Neural progenitor cell (in vitro differentiated cells): ENCODE measurements at regions not wholly inside any gene's neighbourhood (a gene's known extent, or its start where the extent isn't known, plus 50 kb on each side); places are given as distances from the start of the nearest gene placed in this dataset.
A peak's percentile ranks its signal among the peaks of the same experiment; 100 is the strongest.

Source experiments
- DNase-seq: peaks from one replicate; pipeline ENCODE4 v3.0.0-alpha.2; 2016; ENCODE audit warnings: low spot score
- H2AFZ ChIP-seq: fragments of 200-600 bp; sonication (generic); replicated peaks from 2 replicates; pipeline ENCODE4 v1.6.1; 2016; ENCODE audit warnings: antibody characterized with exemption
- H3F3A ChIP-seq: fragments of 200-600 bp; sonication (generic); 2 replicates; pipeline ENCODE4 v1.6.1; 2016; ENCODE audit warnings: antibody characterized with exemption, low read depth
- H3K27ac ChIP-seq: fragments of 200-600 bp; sonication (generic); 2 replicates; pipeline ENCODE4 v1.5.1; 2016; ENCODE audit warnings: mild to moderate bottlenecking
- H3K27me3 ChIP-seq: fragments of 200-600 bp; sonication (generic); 2 replicates; pipeline ENCODE4 v1.6.1; 2016; ENCODE audit warnings: mild to moderate bottlenecking, moderate library complexity
- H3K36me3 ChIP-seq: fragments of 200-600 bp; sonication (generic); 2 replicates; pipeline ENCODE4 v1.5.1; 2016
- H3K4me1 ChIP-seq: fragments of 200-600 bp; sonication (generic); 2 replicates; pipeline ENCODE4 v1.6.1; 2016; ENCODE audit warnings: mixed run types
- H3K4me2 ChIP-seq: fragments of 200-600 bp; sonication (generic); 2 replicates; pipeline ENCODE4 v1.6.1; 2016
- H3K4me3 ChIP-seq: fragments of 200-600 bp; sonication (generic); 2 replicates; pipeline ENCODE4 v1.5.1; 2016
- H3K79me2 ChIP-seq: fragments of 200-600 bp; sonication (generic); 2 replicates; pipeline ENCODE4 v1.6.1; 2016; ENCODE audit warnings: low read depth
- H3K9ac ChIP-seq: fragments of 200-600 bp; sonication (generic); 2 replicates; pipeline ENCODE4 v1.6.1; 2016
- H3K9me3 ChIP-seq: fragments of 200-600 bp; sonication (generic); 2 replicates; pipeline ENCODE4 v1.5.1; 2016; ENCODE audit warnings: low read depth
- H4K20me1 ChIP-seq: fragments of 200-600 bp; sonication (generic); 2 replicates; pipeline ENCODE4 v1.6.1; 2016; ENCODE audit warnings: low read depth
- H3K27ac Mint-ChIP-seq: 3 replicates; pipeline ENCODE4 v1.8.0; 2021; ENCODE audit warnings: mixed read lengths
- H3K27me3 Mint-ChIP-seq: 2 replicates; pipeline ENCODE4 v1.8.0; 2022; ENCODE audit warnings: low read depth, mild to moderate bottlenecking, inconsistent platforms, moderate library complexity, mixed read lengths; ENCODE audit not compliant: insufficient read depth
- H3K36me3 Mint-ChIP-seq: 3 replicates; pipeline ENCODE4 v1.8.0; 2021; ENCODE audit warnings: mixed read lengths
- H3K4me1 Mint-ChIP-seq: 3 replicates; pipeline ENCODE4 v1.8.0; 2021; ENCODE audit warnings: mixed read lengths
- H3K4me3 Mint-ChIP-seq: 3 replicates; pipeline ENCODE4 v1.8.0; 2021; ENCODE audit warnings: mild to moderate bottlenecking, moderate library complexity, mixed read lengths
- H3K9me3 Mint-ChIP-seq: 3 replicates; pipeline ENCODE4 v1.8.0; 2020; ENCODE audit warnings: mixed read lengths
- CTCF ChIP-seq: fragments of 200-600 bp; sonication (generic); IDR thresholded peaks from 2 replicates; pipeline ENCODE4 v1.5.1; 2017; ENCODE audit warnings: antibody characterized with exemption, mild to moderate bottlenecking
- EZH2 ChIP-seq: fragments of 200-600 bp; sonication (generic); IDR thresholded peaks from 2 replicates; pipeline ENCODE4 v1.6.1; 2017; ENCODE audit warnings: antibody characterized with exemption, mild to moderate bottlenecking, moderate library complexity
- EZH2phosphoT487 ChIP-seq: fragments of 200-600 bp; sonication (generic); IDR thresholded peaks from 2 replicates; pipeline ENCODE4 v1.6.1; 2017; ENCODE audit warnings: antibody characterized with exemption

GRCh38 chr20:54874718-54875117, 399.3 kb downstream of the DOK5 start:
- Mint-ChIP-seq H3K4me1 (no peaks in the 10 kb centered on the region), H3K27ac (no peak overlapping the region), H3K27me3 (no peaks in the 10 kb centered on the region), H3K36me3 (no peaks in the 10 kb centered on the region), H3K9me3 (peaks cover 3% of the 10 kb centered on the region), H3K4me3 (no peak overlapping the region)
- Histone ChIP-seq H3K4me1 (no peaks in the 10 kb centered on the region), H3K79me2 (no peaks in the 10 kb centered on the region), H3K36me3 (no peaks in the 10 kb centered on the region), H3F3A (no peaks in the 10 kb centered on the region), H3K9me3 (no peaks in the 10 kb centered on the region), H3K4me3 (no peak overlapping the region), H2AFZ (no peak overlapping the region), H3K9ac (no peak overlapping the region), H3K4me2 (no peak overlapping the region), H3K27me3 (no peaks in the 10 kb centered on the region), H3K27ac (no peak overlapping the region), H4K20me1 (no peaks in the 10 kb centered on the region)
- no peak for DNase-seq
- no peak for TF ChIP-seq EZH2phosphoT487
- TF ChIP-seq EZH2: no peak
- no peak for TF ChIP-seq CTCF

- H3K36me3 ChIP-seq: no peaks in the 10 kb centered on the region
- no peak overlapping the region for H3K27ac Mint-ChIP-seq
- H3K4me1 ChIP-seq: no peaks in the 10 kb centered on the region
- no peak overlapping the region for H3K4me3 ChIP-seq
- H3K4me1 Mint-ChIP-seq: no peaks in the 10 kb centered on the region
- no peaks in the 10 kb centered on the region for H3K36me3 Mint-ChIP-seq
- no peak for DNase-seq
- H3K27ac ChIP-seq: no peak overlapping the region
- no peaks in the 10 kb centered on the region for H4K20me1 ChIP-seq
- no peaks in the 10 kb centered on the region for H3K27me3 ChIP-seq
- TF ChIP-seq EZH2phosphoT487: no peak
- no peak for TF ChIP-seq CTCF
- no peak for TF ChIP-seq EZH2
- H3K4me2 ChIP-seq: no peak overlapping the region
- H3K4me3 Mint-ChIP-seq: no peak overlapping the region
- H3K27me3 Mint-ChIP-seq: no peaks in the 10 kb centered on the region
- no peaks in the 10 kb centered on the region for H3K9me3 Mint-ChIP-seq
- no peak overlapping the region for H3K9ac ChIP-seq
- H3K79me2 ChIP-seq: no peaks in the 10 kb centered on the region
- no peaks in the 10 kb centered on the region for H3F3A ChIP-seq
- no peaks in the 10 kb centered on the region for H3K9me3 ChIP-seq
- H2AFZ ChIP-seq: peak overlapping the region; percentile 23
These were observed 397.0 kb downstream of the DOK5 start for GRCh38 chr20:54872440-54872839.

- Histone ChIP-seq H3K9me3 (no peaks in the 10 kb centered on the region), H3K9ac (no peak overlapping the region), H3K36me3 (no peaks in the 10 kb centered on the region), H3K4me3 (no peak overlapping the region), H3K4me1 (no peaks in the 10 kb centered on the region), H3K27ac (no peak overlapping the region), H2AFZ (no peak overlapping the region), H3K4me2 (no peak overlapping the region), H3F3A (no peaks in the 10 kb centered on the region), H3K27me3 (no peaks in the 10 kb centered on the region), H3K79me2 (no peaks in the 10 kb centered on the region), H4K20me1 (no peaks in the 10 kb centered on the region)
- no peak for DNase-seq
- H3K27me3 Mint-ChIP-seq: no peaks in the 10 kb centered on the region
- H3K27ac Mint-ChIP-seq: no peak overlapping the region
- no peak overlapping the region for H3K4me3 Mint-ChIP-seq
- no peaks in the 10 kb centered on the region for H3K36me3 Mint-ChIP-seq
- H3K9me3 Mint-ChIP-seq: no peaks in the 10 kb centered on the region
- H3K4me1 Mint-ChIP-seq: no peaks in the 10 kb centered on the region
- TF ChIP-seq CTCF: no peak
- no peak for TF ChIP-seq EZH2
- no peak for TF ChIP-seq EZH2phosphoT487
These were observed 394.4 kb downstream of the DOK5 start for GRCh38 chr20:54869765-54870164.

GRCh38 chr20:54865273-54865672, 389.9 kb downstream of the DOK5 start:
- no peaks in the 10 kb centered on the region for H3K9me3 ChIP-seq
- no peaks in the 10 kb centered on the region for H3F3A ChIP-seq
- no peak for DNase-seq
- Mint-ChIP-seq H3K27me3 (peaks cover 2% of the 10 kb centered on the region), H3K9me3 (peaks cover 2% of the 10 kb centered on the region), H3K4me1 (peaks cover 13% of the 10 kb centered on the region), H3K27ac (no peak overlapping the region), H3K4me3 (no peak overlapping the region), H3K36me3 (no peaks in the 10 kb centered on the region)
- H3K4me1 ChIP-seq: peaks cover 14% of the 10 kb centered on the region
- no peak overlapping the region for H3K9ac ChIP-seq
- no peak for TF ChIP-seq EZH2phosphoT487
- no peak for TF ChIP-seq EZH2
- TF ChIP-seq CTCF: no peak
- no peaks in the 10 kb centered on the region for H3K36me3 ChIP-seq
- no peaks in the 10 kb centered on the region for H3K27me3 ChIP-seq
- H3K4me3 ChIP-seq: no peak overlapping the region
- H3K4me2 ChIP-seq: no peak overlapping the region
- H3K79me2 ChIP-seq: no peaks in the 10 kb centered on the region
- H4K20me1 ChIP-seq: no peaks in the 10 kb centered on the region
- H2AFZ ChIP-seq: no peak overlapping the region
- no peak overlapping the region for H3K27ac ChIP-seq
